ENCODE measurements at regions not wholly inside any gene's neighbourhood (a gene's known extent, or its start where the extent isn't known, plus 50 kb on each side); places are given as distances from the start of the nearest gene placed in this dataset.

DNA sequence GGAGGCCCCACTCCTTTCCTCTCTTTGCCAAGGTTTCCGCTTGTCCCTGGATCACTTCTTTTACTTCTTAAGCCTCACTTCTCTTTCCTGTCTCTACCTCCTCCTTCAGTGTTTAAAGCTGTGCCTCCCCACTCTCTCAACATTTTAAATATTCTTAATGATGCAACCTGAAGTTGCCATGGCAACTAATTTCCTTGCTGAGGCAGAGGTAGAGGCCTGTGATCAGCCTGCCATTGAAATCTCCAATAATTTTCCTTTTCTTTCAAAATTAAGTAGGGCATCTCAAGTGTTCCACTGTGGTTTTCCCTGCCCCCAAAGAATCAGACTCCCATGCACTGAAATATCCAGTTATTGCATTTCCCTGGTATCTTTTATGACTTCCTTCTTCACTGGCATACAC, 108.6 kb upstream of the VRK1 start:
- no peaks in the 10 kb centered on the region; the same call in 1 of the 2 replicates for H4K20me1 ChIP-seq (replicated peaks; ENCODE audit: control insufficient read depth, insufficient read depth, low read length)
- no peaks in the 10 kb centered on the region for H3K9me3 ChIP-seq (replicated peaks; ENCODE audit: control insufficient read depth, insufficient read depth, low read depth, low read length)
- FAIRE-seq, result no peak
- intact Hi-C loops (cut with micrococcal nuclease), result no loop called here
- no peak overlapping the region for H3K4me3 ChIP-seq
- ChIA-PET POLR2A (interaction anchor here (0.8 kb wide), 1 partner anchor 9 kb away, joined by 4 read pairs; no protein-coding TSS in a partner anchor), CTCF (ENCODE audit: low intra/inter-chr PET ratio) (no interaction called here)
- H3K9ac ChIP-seq (ENCODE audit: insufficient read depth in 1 of 2, low read depth in 2 of 2, low read length in 2 of 2), result no peak overlapping the region
- peaks cover 3 to 23% of the 10 kb centered on the region in 2 experiments; a peak in 4 of 5 replicates for H3K27me3 ChIP-seq (ENCODE audit: control insufficient read depth in 2 of 2, insufficient read depth in 2 of 2, low read length in 2 of 2)
- no peak for ATAC-seq
- no peaks in the 10 kb centered on the region for H3K4me1 ChIP-seq (replicated peaks in 1 of 2; ENCODE audit: control insufficient read depth in 2 of 2, insufficient read depth in 2 of 2, low read length in 2 of 2)
- no peak overlapping the region for H3K27ac ChIP-seq (ENCODE audit: extremely low read depth, low read depth, low read length)
- 11% methylated on average over 1 of the region's 1 CpG for WGBS (ENCODE audit: insufficient coverage, low coverage, missing lambda C conversion rate)
- no peak overlapping the region for H3K4me2 ChIP-seq (ENCODE audit: insufficient read depth, low read length)
- no peak overlapping the region for H2AFZ ChIP-seq (ENCODE audit: low read depth, low read length)
- no peaks in the 10 kb centered on the region for H3K36me3 ChIP-seq (ENCODE audit: control insufficient read depth, insufficient read depth, low read length)
- no peaks in the 10 kb centered on the region for H3K9me1 ChIP-seq (ENCODE audit: control insufficient read depth, insufficient read depth, low read length)
- no TSS peak for BruUV-seq (replicated peaks)
- H3K79me2 ChIP-seq (ENCODE audit: control insufficient read depth, insufficient read depth, low read length), result no peaks in the 10 kb centered on the region
- in situ Hi-C loops (cut with MboI), result no loop called here
- DNase-seq (ENCODE audit: extremely low read depth in 1 of 4, low spot score in 3 of 4), result no peak
- TF ChIP-seq SIRT6 (IDR thresholded peaks at IDR 0.05; ENCODE audit: low read depth, low read length), result no peak
- no peak for TF ChIP-seq ZFP1 (CRISPR knock-in tag; IDR thresholded peaks at IDR 0.05)
- TF ChIP-seq ZNF274 (IDR thresholded peaks at IDR 0.05; ENCODE audit: borderline replicate concordance, low read depth, low read length), result no peak
- TF ChIP-seq, protein P1, sequence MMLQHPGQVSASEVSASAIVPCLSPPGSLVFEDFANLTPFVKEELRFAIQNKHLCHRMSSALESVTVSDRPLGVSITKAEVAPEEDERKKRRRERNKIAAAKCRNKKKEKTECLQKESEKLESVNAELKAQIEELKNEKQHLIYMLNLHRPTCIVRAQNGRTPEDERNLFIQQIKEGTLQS (IDR thresholded peaks at IDR 0.05), result peak; percentile 31; the same call in 1 of the 2 replicates
- TF ChIP-seq, protein P1 (CRISPR knock-in tag; conservative IDR thresholded peaks at IDR 0.05), result no peak
- no peak for TF ChIP-seq CHD1 (IDR thresholded peaks at IDR 0.05; ENCODE audit: low read length)
- no peak for TF ChIP-seq CEBPG (CRISPR knock-in tag; IDR thresholded peaks at IDR 0.05)
- peak in 1 of 2 experiments; percentile 50; a peak in 1 of 4 replicates for TF ChIP-seq CEBPG (tag; conservative IDR thresholded peaks at IDR 0.05 in 1 of 2, IDR thresholded peaks at IDR 0.05 in 1 of 2)
- TF ChIP-seq, protein P2, sequence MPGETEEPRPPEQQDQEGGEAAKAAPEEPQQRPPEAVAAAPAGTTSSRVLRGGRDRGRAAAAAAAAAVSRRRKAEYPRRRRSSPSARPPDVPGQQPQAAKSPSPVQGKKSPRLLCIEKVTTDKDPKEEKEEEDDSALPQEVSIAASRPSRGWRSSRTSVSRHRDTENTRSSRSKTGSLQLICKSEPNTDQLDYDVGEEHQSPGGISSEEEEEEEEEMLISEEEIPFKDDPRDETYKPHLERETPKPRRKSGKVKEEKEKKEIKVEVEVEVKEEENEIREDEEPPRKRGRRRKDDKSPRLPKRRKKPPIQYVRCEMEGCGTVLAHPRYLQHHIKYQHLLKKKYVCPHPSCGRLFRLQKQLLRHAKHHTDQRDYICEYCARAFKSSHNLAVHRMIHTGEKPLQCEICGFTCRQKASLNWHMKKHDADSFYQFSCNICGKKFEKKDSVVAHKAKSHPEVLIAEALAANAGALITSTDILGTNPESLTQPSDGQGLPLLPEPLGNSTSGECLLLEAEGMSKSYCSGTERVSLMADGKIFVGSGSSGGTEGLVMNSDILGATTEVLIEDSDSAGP (CRISPR knock-in tag; IDR thresholded peaks at IDR 0.05), result no peak
- TF ChIP-seq SRF (CRISPR knock-in tag; IDR thresholded peaks at IDR 0.05), result no peak
- TF ChIP-seq ZNF507 (tag; conservative IDR thresholded peaks at IDR 0.05), result no peak
- TF ChIP-seq SP1 (CRISPR knock-in tag; IDR thresholded peaks at IDR 0.05), result no peak
- no peak for TF ChIP-seq CBX2 (IDR thresholded peaks at IDR 0.05; ENCODE audit: insufficient read depth, low read length, poor library complexity, severe bottlenecking)
- TF ChIP-seq MAZ (CRISPR knock-in tag; conservative IDR thresholded peaks at IDR 0.05 in 1 of 2, IDR thresholded peaks at IDR 0.05 in 1 of 2), result no peak
- TF ChIP-seq, protein P3, sequence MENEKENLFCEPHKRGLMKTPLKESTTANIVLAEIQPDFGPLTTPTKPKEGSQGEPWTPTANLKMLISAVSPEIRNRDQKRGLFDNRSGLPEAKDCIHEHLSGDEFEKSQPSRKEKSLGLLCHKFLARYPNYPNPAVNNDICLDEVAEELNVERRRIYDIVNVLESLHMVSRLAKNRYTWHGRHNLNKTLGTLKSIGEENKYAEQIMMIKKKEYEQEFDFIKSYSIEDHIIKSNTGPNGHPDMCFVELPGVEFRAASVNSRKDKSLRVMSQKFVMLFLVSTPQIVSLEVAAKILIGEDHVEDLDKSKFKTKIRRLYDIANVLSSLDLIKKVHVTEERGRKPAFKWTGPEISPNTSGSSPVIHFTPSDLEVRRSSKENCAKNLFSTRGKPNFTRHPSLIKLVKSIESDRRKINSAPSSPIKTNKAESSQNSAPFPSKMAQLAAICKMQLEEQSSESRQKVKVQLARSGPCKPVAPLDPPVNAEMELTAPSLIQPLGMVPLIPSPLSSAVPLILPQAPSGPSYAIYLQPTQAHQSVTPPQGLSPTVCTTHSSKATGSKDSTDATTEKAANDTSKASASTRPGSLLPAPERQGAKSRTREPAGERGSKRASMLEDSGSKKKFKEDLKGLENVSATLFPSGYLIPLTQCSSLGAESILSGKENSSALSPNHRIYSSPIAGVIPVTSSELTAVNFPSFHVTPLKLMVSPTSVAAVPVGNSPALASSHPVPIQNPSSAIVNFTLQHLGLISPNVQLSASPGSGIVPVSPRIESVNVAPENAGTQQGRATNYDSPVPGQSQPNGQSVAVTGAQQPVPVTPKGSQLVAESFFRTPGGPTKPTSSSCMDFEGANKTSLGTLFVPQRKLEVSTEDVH (IDR thresholded peaks at IDR 0.05; ENCODE audit: low read depth, partially characterized antibody), result no peak
- no peak for TF ChIP-seq ZNF785 (CRISPR knock-in tag; IDR thresholded peaks at IDR 0.05)
- no peak for TF ChIP-seq GABPB2 (CRISPR knock-in tag; conservative IDR thresholded peaks at IDR 0.05)
- TF ChIP-seq NCOA2 (IDR thresholded peaks at IDR 0.05; ENCODE audit: partially characterized antibody in 2 of 2), result no peak
- TF ChIP-seq ZNF232 (CRISPR knock-in tag; IDR thresholded peaks at IDR 0.05), result no peak

All from K562 (cell line).